ENCODE measurements at regions not wholly inside any gene's neighbourhood (a gene's known extent, or its start where the extent isn't known, plus 50 kb on each side); places are given as distances from the start of the nearest gene placed in this dataset.

- no peak for DNase-seq
These were observed 754.5 kb upstream of the FAM98A start for GRCh38 chr2:34353509-34354113.

GRCh38 chr2:34349527-34349926 lies 750.4 kb upstream of the FAM98A start:
- no peak for DNase-seq

- DNase-seq: no peak
These were observed 745.9 kb upstream of the FAM98A start for GRCh38 chr2:34345030-34345429.

- DNase-seq: no peak
These were observed 741.2 kb upstream of the FAM98A start for GRCh38 chr2:34340307-34340706.

- no peak for DNase-seq
These were observed 738.6 kb upstream of the FAM98A start for GRCh38 chr2:34337735-34338134.

GRCh38 chr2:34332813-34333212 lies 733.7 kb upstream of the FAM98A start:
- no peak for DNase-seq

- DNase-seq: no peak
These were observed 721.0 kb upstream of the FAM98A start for GRCh38 chr2:34320056-34320455.

- no peak for DNase-seq
These were observed 718.7 kb upstream of the FAM98A start for GRCh38 chr2:34317797-34318196.

GRCh38 chr2:34316788-34317187 lies 717.7 kb upstream of the FAM98A start:
- DNase-seq: no peak

GRCh38 chr2:34311816-34312215 lies 712.7 kb upstream of the FAM98A start:
- DNase-seq: no peak

- no peak for DNase-seq
These were observed 709.0 kb upstream of the FAM98A start for GRCh38 chr2:34308140-34308539.

- no peak for DNase-seq
These were observed 708.5 kb upstream of the FAM98A start for GRCh38 chr2:34307636-34308035.

- no peak for DNase-seq
These were observed 707.6 kb upstream of the FAM98A start for GRCh38 chr2:34306745-34307144.

GRCh38 chr2:34305587-34305986 lies 706.5 kb upstream of the FAM98A start:
- no peak for DNase-seq

- no peak for DNase-seq
These were observed 695.9 kb upstream of the FAM98A start for GRCh38 chr2:34294961-34295360.

GRCh38 chr2:34291076-34291475 lies 692.0 kb upstream of the FAM98A start:
- DNase-seq: no peak

GRCh38 chr2:34288016-34288415 lies 688.9 kb upstream of the FAM98A start:
- no peak for DNase-seq

GRCh38 chr2:34280606-34281005 lies 681.5 kb upstream of the FAM98A start:
- DNase-seq: no peak

- no peak for DNase-seq
These were observed 668.0 kb upstream of the FAM98A start for GRCh38 chr2:34266908-34267697.

GRCh38 chr2:34261701-34262100 lies 662.6 kb upstream of the FAM98A start:
- DNase-seq: no peak

GRCh38 chr2:34254272-34254878 lies 655.3 kb upstream of the FAM98A start:
- no peak for DNase-seq

GRCh38 chr2:34252111-34252510 lies 653.0 kb upstream of the FAM98A start:
- no peak for DNase-seq

GRCh38 chr2:34251578-34251977 lies 652.5 kb upstream of the FAM98A start:
- DNase-seq: no peak

GRCh38 chr2:34244195-34244594 lies 645.1 kb upstream of the FAM98A start:
- no peak for DNase-seq

Data from retina (tissue), 1 donor.